H1 (cell line): ENCODE measurements at regions not wholly inside any gene's neighbourhood (a gene's known extent, or its start where the extent isn't known, plus 50 kb on each side); places are given as distances from the start of the nearest gene placed in this dataset.

Experiments used
- CTCF ChIA-PET: fragments of 300-600 bp; sonication (Branson Sonifier 250); formaldehyde crosslinking; loops from one replicate; lab custom pipeline; 2021; ENCODE audit not compliant: partially characterized antibody; lab: Charles Lee
- POLR2A ChIA-PET: fragments of 300-600 bp; sonication (Branson Sonifier 250); formaldehyde crosslinking; loops from one replicate; lab custom pipeline; 2021; ENCODE audit warnings: inconsistent platforms; ENCODE audit not compliant: partially characterized antibody; lab: Charles Lee
- DNase-seq, 2 experiments: peaks; one replicate each; pipeline versions ENCODE4 v3.0.0 to v3.0.0-alpha.2; 2010 to 2022; ENCODE audit warnings: low spot score in 2 of 2, low read depth in 1 of 2, mixed read lengths in 1 of 2
- FAIRE-seq: peaks from 2 replicates; lab custom pipeline; 2011; peaks lifted over from hg19 to GRCh38; lab: Jason Lieb, UNC
- H2AFZ ChIP-seq: 2 replicates; pipeline ENCODE4 v1.8.1; 2012; ENCODE audit warnings: low read length, inconsistent platforms
- H2AK5ac ChIP-seq: 2 replicates; pipeline ENCODE4 v1.6.1; 2013; ENCODE audit warnings: low read depth, low read length
- H2BK120ac ChIP-seq: replicated peaks from 2 replicates; pipeline ENCODE3; 2013; ENCODE audit warnings: low read depth, low read length, inconsistent platforms
- H2BK12ac ChIP-seq: 2 replicates; pipeline ENCODE4 v1.6.1; 2013; ENCODE audit warnings: low read depth, low read length
- H2BK15ac ChIP-seq: 2 replicates; pipeline ENCODE4 v1.6.1; 2013; ENCODE audit warnings: low read length
- H2BK20ac ChIP-seq: 2 replicates; pipeline ENCODE4 v1.6.1; 2013; ENCODE audit warnings: low read length
- H2BK5ac ChIP-seq: 2 replicates; pipeline ENCODE4 v1.6.1; 2013; ENCODE audit warnings: low read depth, low read length
- H3K14ac ChIP-seq: 2 replicates; pipeline ENCODE4 v1.6.1; 2013; ENCODE audit warnings: inconsistent platforms; ENCODE audit not compliant: insufficient read length
- H3K18ac ChIP-seq: 2 replicates; pipeline ENCODE4 v1.6.1; 2013; ENCODE audit warnings: low read length; ENCODE audit errors: extremely low read depth
- H3K23ac ChIP-seq: 2 replicates; pipeline ENCODE4 v1.6.1; 2013; ENCODE audit warnings: inconsistent platforms; ENCODE audit not compliant: insufficient read length
- H3K23me2 ChIP-seq: 2 replicates; pipeline ENCODE4 v1.6.1; 2013; ENCODE audit warnings: low read depth, low read length
- H3K27ac ChIP-seq: 2 replicates; pipeline ENCODE4 v1.6.1; 2011; ENCODE audit warnings: low read depth, low read length, inconsistent platforms
- H3K27me3 ChIP-seq, 4 experiments: replicated peaks in 1 of 4; 1 replicate in 1 of 4; 2 replicates in 3 of 4; pipeline versions ENCODE4 v1.6.1 to v1.8.1; 2011 to 2013; ENCODE audit warnings: low read length in 3 of 4, mild to moderate bottlenecking in 3 of 4, inconsistent platforms in 2 of 4, mixed read lengths in 2 of 4, moderate library complexity in 1 of 4; ENCODE audit not compliant: control insufficient read depth in 3 of 4, insufficient read depth in 3 of 4; ENCODE audit errors: extremely low read depth in 1 of 4
- H3K36me3 ChIP-seq, 4 experiments: 2 replicates each; pipeline versions ENCODE4 v1.6.1 to v1.8.1; 2011 to 2013; ENCODE audit warnings: mild to moderate bottlenecking in 4 of 4, low read length in 3 of 4, moderate library complexity in 2 of 4, control low read depth in 1 of 4, inconsistent platforms in 1 of 4; ENCODE audit not compliant: insufficient read depth in 4 of 4, control insufficient read depth in 2 of 4
- H3K4ac ChIP-seq: replicated peaks from 2 replicates; pipeline ENCODE3; 2013; ENCODE audit warnings: low read length, low read depth, mixed read lengths, inconsistent platforms; ENCODE audit not compliant: insufficient read length
- H3K4me1 ChIP-seq, 4 experiments: replicated peaks in 1 of 4; 1 replicate in 1 of 4; 2 replicates in 3 of 4; pipeline versions ENCODE4 v1.6.1 to v1.8.1; 2011 to 2013; ENCODE audit warnings: low read length in 3 of 4, inconsistent platforms in 2 of 4, mixed read lengths in 1 of 4; ENCODE audit not compliant: insufficient read depth in 4 of 4, control insufficient read depth in 3 of 4
- H3K4me2 ChIP-seq, 2 experiments: 2 replicates each; pipeline versions ENCODE4 v1.6.1 to v1.8.1; 2011 to 2013; ENCODE audit warnings: low read depth in 2 of 2, low read length in 2 of 2, control low read depth in 1 of 2, inconsistent platforms in 1 of 2, mild to moderate bottlenecking in 1 of 2; ENCODE audit not compliant: insufficient read depth in 1 of 2
- H3K4me3 ChIP-seq, 4 experiments: fragments of 200-600, 300-600 bp in 1 of 4; sonication (generic), shearing (Covaris generic), sonication (Bioruptor Twin) in 1 of 4; 2 replicates each; pipeline versions ENCODE4 v1.5.1 to v1.8.1; 2011 to 2016; ENCODE audit warnings: low read length in 4 of 4, low read depth in 3 of 4, control low read depth in 2 of 4, inconsistent platforms in 2 of 4, mild to moderate bottlenecking in 2 of 4, mixed read lengths in 1 of 4, moderate library complexity in 1 of 4; ENCODE audit not compliant: insufficient read depth in 2 of 4; ENCODE audit errors: extremely low read depth in 1 of 4
- H3K56ac ChIP-seq: replicated peaks from 2 replicates; pipeline ENCODE3; 2013; ENCODE audit warnings: low read depth, mild to moderate bottlenecking, mixed read lengths, low read length, inconsistent platforms; ENCODE audit not compliant: insufficient read length
- H3K79me1 ChIP-seq: 2 replicates; pipeline ENCODE4 v1.6.1; 2013; ENCODE audit warnings: low read depth, low read length, control low read depth
- H3K79me2 ChIP-seq, 2 experiments: 2 replicates each; pipeline versions ENCODE4 v1.6.1 to v1.8.1; 2012 to 2013; ENCODE audit warnings: low read length in 2 of 2, mild to moderate bottlenecking in 2 of 2, inconsistent platforms in 1 of 2; ENCODE audit not compliant: insufficient read depth in 2 of 2, control insufficient read depth in 1 of 2
- H3K9ac ChIP-seq, 4 experiments: replicated peaks in 1 of 4; 1 replicate in 1 of 4; 2 replicates in 3 of 4; pipeline versions ENCODE4 v1.6.1 to v1.8.1; 2011 to 2013; ENCODE audit warnings: low read depth in 3 of 4, low read length in 3 of 4, control low read depth in 2 of 4, mild to moderate bottlenecking in 2 of 4, moderate library complexity in 2 of 4, inconsistent platforms in 1 of 4; ENCODE audit errors: extremely low read depth in 1 of 4
- H3K9me3 ChIP-seq, 2 experiments: 2 replicates each; pipeline versions ENCODE4 v1.6.1 to v1.8.1; 2012 to 2013; ENCODE audit warnings: mild to moderate bottlenecking in 2 of 2, moderate library complexity in 2 of 2, control low read depth in 1 of 2, inconsistent platforms in 1 of 2, low read depth in 1 of 2, low read length in 1 of 2, mixed read lengths in 1 of 2; ENCODE audit not compliant: insufficient read depth in 2 of 2
- H4K20me1 ChIP-seq, 2 experiments: replicated peaks in 1 of 2; 2 replicates each; pipeline versions ENCODE3 to v1.8.1; 2011 to 2013; ENCODE audit warnings: inconsistent platforms in 2 of 2, low read length in 2 of 2, mild to moderate bottlenecking in 1 of 2; ENCODE audit not compliant: insufficient read depth in 2 of 2, control insufficient read depth in 1 of 2
- H4K5ac ChIP-seq: 2 replicates; pipeline ENCODE4 v1.6.1; 2013; ENCODE audit warnings: low read length, low read depth, mixed read lengths, inconsistent platforms; ENCODE audit not compliant: insufficient read length
- H4K8ac ChIP-seq: 2 replicates; pipeline ENCODE4 v1.8.0; 2013; ENCODE audit warnings: mild to moderate bottlenecking, moderate library complexity, low read length, inconsistent platforms; ENCODE audit not compliant: insufficient read depth; ENCODE audit errors: extremely low read depth
- H4K91ac ChIP-seq: replicated peaks from 2 replicates; pipeline ENCODE3; 2013; ENCODE audit warnings: low read length, mixed read lengths, inconsistent platforms; ENCODE audit not compliant: insufficient read length
- CEBPB ChIP-seq: IDR thresholded peaks from 2 replicates; pipeline ENCODE4 v1.6.1; 2012; ENCODE audit warnings: low read depth, low read length
- CHD2 ChIP-seq: IDR thresholded peaks from 2 replicates; pipeline ENCODE4 v1.6.1; 2012; ENCODE audit warnings: low read length, improper control_type of control experiment
- RFX5 ChIP-seq: IDR thresholded peaks from 2 replicates; pipeline ENCODE4 v1.6.1; 2011; ENCODE audit warnings: low read depth, low read length, improper control_type of control experiment, borderline replicate concordance
- WGBS, 2 experiments: shearing (Covaris generic) in 1 of 2; methylation state at CpG; one replicate each; pipeline versions ENCODE4 v1.1.6 to v1.1.7; 2013 to 2015; ENCODE audit warnings: low lambda C conversion rate in 2 of 2, mixed read lengths in 2 of 2, inconsistent platforms in 1 of 2, low coverage in 1 of 2, missing lambda C conversion rate in 1 of 2; ENCODE audit not compliant: insufficient replicate concordance in 2 of 2, insufficient coverage in 1 of 2, insufficient read length in 1 of 2; ENCODE audit errors: extremely low coverage in 1 of 2, missing lambda C conversion rate in 1 of 2; 5-methylcytosine and 5-hydroxymethylcytosine counted together

- Histone ChIP-seq H3K14ac (no peak overlapping the region), H3K79me2 (no peaks in the 10 kb centered on the region), H3K4ac (no peak overlapping the region), H3K9ac (no peak overlapping the region), H3K18ac (no peak overlapping the region), H3K23ac (no peak overlapping the region), H3K79me1 (no peaks in the 10 kb centered on the region), H2AK5ac (no peak overlapping the region), H3K4me2 (no peak overlapping the region), H4K20me1 (no peaks in the 10 kb centered on the region), H3K36me3 (no peaks in the 10 kb centered on the region), H2BK120ac (no peak overlapping the region)
- WGBS, 2 experiments, result 96% methylated on average over 3 of the region's 3 CpGs; no CpG with 5 or more reads in 1 of the 2 experiments
- POLR2A ChIA-PET, result no interaction called here
- no peak for TF ChIP-seq RFX5
- no peak for TF ChIP-seq CHD2
- no peak for TF ChIP-seq CEBPB
- TF ChIP-seq, all 59 proteins: peak for 0
- no peak overlapping the region for H4K8ac ChIP-seq
- no peak overlapping the region for H2BK15ac ChIP-seq
- no peak overlapping the region for H4K91ac ChIP-seq
- H3K56ac ChIP-seq, result no peak overlapping the region
- no peak overlapping the region for H2BK20ac ChIP-seq
- H3K23me2 ChIP-seq, result no peaks in the 10 kb centered on the region
- CTCF ChIA-PET, result interaction anchor here (0.6 to 2.9 kb wide), 2 partner anchors 95 to 400 kb away, joined by 3 to 9 read pairs; no protein-coding TSS in a partner anchor
- no peak overlapping the region for H2BK5ac ChIP-seq
- H3K4me3 ChIP-seq, result no peak overlapping the region
- DNase-seq (no peak), FAIRE-seq (no peak)
- no peak overlapping the region for H2BK12ac ChIP-seq
- H4K5ac ChIP-seq, result no peak overlapping the region
- H3K27me3 ChIP-seq, result no peaks in the 10 kb centered on the region
- no peaks in the 10 kb centered on the region; a peak in 2 of 7 replicates for H3K4me1 ChIP-seq
- no peaks in the 10 kb centered on the region for H3K9me3 ChIP-seq
- no peak overlapping the region for H3K27ac ChIP-seq
- no peak overlapping the region for H2AFZ ChIP-seq
Observed at GRCh38 chr12:90008277-90008676, 299.6 kb upstream of the ATP2B1 start.
